Kidney epithelial cell (primary cell): ENCODE measurements at regions not wholly inside any gene's neighbourhood (a gene's known extent, or its start where the extent isn't known, plus 50 kb on each side); places are given as distances from the start of the nearest gene placed in this dataset.

Experiments used
- DNase-seq: peaks from one replicate; pipeline ENCODE4 v3.0.0-alpha.2; 2010; ENCODE audit warnings: low read depth
- H3K27me3 ChIP-seq: 2 replicates; pipeline ENCODE4 v1.6.0; 2011; ENCODE audit warnings: low read length; ENCODE audit not compliant: control insufficient read depth, insufficient read depth
- H3K36me3 ChIP-seq: 2 replicates; pipeline ENCODE4 v1.5.1; 2011; ENCODE audit warnings: low read length; ENCODE audit not compliant: control insufficient read depth, insufficient read depth
- H3K4me3 ChIP-seq: 2 replicates; pipeline ENCODE4 v1.5.1; 2011; ENCODE audit warnings: low read depth, mild to moderate bottlenecking, control low read depth, low read length
- TF ChIP-seq, protein P1 (sequence below): IDR thresholded peaks from 2 replicates; pipeline ENCODE4 v1.5.1; 2011; ENCODE audit warnings: mild to moderate bottlenecking, moderate library complexity, low read length, control low read depth, inconsistent platforms; ENCODE audit not compliant: insufficient read depth, poor library complexity, severe bottlenecking

DNA sequence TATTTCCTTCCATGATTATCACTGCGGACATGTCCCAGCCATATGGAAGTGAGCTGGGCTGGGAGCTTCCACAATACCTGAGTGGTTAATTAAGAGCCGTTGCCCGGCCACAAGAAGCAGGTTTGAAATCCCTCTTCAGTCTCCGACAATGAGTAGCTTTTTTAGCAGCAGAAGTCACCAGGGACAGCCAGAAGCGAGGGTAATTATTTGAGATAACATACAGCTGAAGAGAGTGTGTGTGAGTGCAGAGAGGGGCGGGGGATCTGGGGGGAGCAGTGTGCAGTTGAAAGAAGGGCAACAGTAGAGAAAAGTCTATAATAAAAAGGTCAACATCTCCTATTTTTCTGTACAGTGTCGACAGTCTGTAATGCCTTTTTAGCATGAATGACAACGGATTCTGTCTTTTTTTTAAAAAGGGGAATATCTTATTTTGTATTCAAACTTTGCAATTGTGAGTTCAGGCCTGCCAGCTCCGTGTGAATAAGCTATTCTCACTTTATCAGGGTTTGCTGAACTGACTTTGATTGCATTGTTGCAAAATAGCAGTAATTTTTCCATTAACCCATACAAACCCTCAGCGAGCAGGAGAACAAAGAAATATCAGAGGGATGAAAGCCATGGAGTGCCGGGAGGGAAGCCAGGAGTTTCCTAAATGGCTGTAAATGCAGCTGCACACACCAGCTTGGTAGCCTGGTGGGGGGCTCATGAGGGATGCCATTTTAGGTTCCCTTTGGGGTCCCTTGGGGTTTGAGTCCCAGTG lies 220.3 kb upstream of the IRX3 start:
- TF ChIP-seq, protein P1, sequence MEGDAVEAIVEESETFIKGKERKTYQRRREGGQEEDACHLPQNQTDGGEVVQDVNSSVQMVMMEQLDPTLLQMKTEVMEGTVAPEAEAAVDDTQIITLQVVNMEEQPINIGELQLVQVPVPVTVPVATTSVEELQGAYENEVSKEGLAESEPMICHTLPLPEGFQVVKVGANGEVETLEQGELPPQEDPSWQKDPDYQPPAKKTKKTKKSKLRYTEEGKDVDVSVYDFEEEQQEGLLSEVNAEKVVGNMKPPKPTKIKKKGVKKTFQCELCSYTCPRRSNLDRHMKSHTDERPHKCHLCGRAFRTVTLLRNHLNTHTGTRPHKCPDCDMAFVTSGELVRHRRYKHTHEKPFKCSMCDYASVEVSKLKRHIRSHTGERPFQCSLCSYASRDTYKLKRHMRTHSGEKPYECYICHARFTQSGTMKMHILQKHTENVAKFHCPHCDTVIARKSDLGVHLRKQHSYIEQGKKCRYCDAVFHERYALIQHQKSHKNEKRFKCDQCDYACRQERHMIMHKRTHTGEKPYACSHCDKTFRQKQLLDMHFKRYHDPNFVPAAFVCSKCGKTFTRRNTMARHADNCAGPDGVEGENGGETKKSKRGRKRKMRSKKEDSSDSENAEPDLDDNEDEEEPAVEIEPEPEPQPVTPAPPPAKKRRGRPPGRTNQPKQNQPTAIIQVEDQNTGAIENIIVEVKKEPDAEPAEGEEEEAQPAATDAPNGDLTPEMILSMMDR: no peak
- Histone ChIP-seq H3K4me3 (no peak overlapping the region), H3K27me3 (peaks cover 2% of the 10 kb centered on the region), H3K36me3 (no peaks in the 10 kb centered on the region)
- no peak for DNase-seq

DNA sequence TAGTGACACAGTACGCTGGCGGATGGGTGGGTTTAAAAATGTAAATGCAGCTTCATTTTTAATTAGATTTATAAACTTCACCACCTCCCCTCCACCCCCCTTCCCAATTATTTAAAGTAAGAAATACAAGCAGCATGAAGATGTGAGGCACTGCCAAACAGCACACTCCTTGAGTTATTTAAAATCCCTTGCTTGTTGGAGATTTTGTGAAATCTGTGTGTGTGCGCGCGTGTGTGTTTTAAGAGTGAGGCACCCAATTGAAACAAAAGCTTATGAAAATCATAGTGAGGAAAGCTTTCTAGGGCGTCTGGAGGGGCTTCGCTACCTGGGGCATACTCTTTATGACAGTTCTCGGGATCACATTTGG lies 219.6 kb upstream of the IRX3 start:
- Histone ChIP-seq H3K4me3 (no peak overlapping the region), H3K27me3 (peaks cover 2% of the 10 kb centered on the region), H3K36me3 (no peaks in the 10 kb centered on the region)
- TF ChIP-seq, protein P1: no peak
- DNase-seq: no peak

DNA sequence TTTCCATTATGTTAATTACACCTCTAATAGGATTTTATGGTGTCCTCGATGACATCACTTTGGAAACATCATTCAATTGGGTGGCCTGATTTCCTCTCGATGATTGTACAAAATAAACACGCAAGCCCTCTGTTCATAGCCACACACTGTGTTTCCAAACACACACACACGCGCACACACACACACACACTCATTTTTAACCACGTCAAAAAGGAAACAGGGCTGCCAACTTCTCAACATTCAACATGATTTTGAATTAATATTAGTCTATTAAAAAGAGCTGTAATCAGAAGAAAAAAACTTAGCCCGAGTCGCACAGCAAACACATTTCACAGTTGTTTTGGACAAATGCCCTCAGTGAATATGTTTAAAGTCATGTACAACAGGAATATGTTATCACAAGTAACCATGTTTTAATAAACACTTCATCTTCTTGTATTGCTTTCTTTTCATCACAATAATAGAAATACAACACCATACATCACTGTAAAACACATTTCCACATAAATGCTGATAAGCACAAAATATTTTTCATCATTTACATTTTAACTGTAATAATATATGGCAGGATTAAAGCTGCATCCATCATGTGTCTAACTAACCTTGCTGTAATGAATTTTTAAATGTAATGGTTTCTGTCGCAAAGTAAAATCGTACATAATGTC lies 219.1 kb upstream of the IRX3 start:
- no peaks in the 10 kb centered on the region for H3K36me3 ChIP-seq
- TF ChIP-seq, protein P1: no peak
- DNase-seq: no peak
- peaks cover 2% of the 10 kb centered on the region for H3K27me3 ChIP-seq
- no peak overlapping the region for H3K4me3 ChIP-seq

DNA sequence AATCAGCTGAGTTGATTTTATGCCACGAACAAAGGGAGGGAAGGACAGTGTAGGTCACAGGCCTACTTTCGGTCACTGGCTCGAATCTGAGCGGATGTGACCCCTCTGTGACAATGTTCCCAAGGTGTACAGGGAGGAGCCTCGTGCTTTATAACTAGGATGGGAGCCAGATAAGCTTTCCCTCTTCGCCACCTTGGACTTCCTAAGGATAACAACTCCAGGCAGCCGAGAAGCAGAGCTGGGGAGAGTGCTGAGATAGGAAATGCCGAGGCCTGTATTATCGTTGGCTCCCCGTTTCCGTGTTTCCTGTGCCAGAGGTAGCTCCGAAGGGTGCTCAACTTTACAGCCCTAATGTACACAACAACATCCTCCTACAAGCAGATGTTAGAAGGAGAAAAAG lies 217.8 kb upstream of the IRX3 start:
- H3K4me3 ChIP-seq: no peak overlapping the region
- TF ChIP-seq, protein P1: no peak
- no peak for DNase-seq
- H3K36me3 ChIP-seq: no peaks in the 10 kb centered on the region
- H3K27me3 ChIP-seq: peaks cover 2% of the 10 kb centered on the region

DNA sequence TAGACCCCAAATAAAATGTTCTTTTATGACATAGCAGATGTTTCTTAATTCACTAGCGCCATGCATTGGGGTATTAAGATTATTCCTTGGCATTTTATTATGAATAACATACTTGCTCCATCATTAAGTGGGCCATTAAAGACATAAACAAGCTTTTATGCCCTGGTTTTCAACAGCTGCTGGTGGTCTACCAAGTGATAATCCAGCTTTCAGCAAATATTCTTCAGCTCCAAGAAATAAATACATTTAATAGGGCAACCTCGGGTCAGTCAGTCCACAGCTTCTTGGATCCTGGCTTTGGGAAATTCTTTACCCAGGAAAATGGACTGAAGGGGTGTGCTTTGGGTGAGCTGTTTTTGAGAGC lies 217.3 kb upstream of the IRX3 start:
- peaks cover 2% of the 10 kb centered on the region for H3K27me3 ChIP-seq
- H3K4me3 ChIP-seq: no peak overlapping the region
- TF ChIP-seq, protein P1: no peak
- H3K36me3 ChIP-seq: no peaks in the 10 kb centered on the region
- no peak for DNase-seq
